H1 (cell line): ENCODE measurements at regions not wholly inside any gene's neighbourhood (a gene's known extent, or its start where the extent isn't known, plus 50 kb on each side); places are given as distances from the start of the nearest gene placed in this dataset.

Experiments
- CTCF ChIA-PET: fragments of 300-600 bp; sonication (Branson Sonifier 250); formaldehyde crosslinking; loops from one replicate; lab custom pipeline; 2021; ENCODE audit not compliant: partially characterized antibody; lab: Charles Lee
- POLR2A ChIA-PET: fragments of 300-600 bp; sonication (Branson Sonifier 250); formaldehyde crosslinking; loops from one replicate; lab custom pipeline; 2021; ENCODE audit warnings: inconsistent platforms; ENCODE audit not compliant: partially characterized antibody; lab: Charles Lee
- DNase-seq, 2 experiments: peaks; one replicate each; pipeline versions ENCODE4 v3.0.0 to v3.0.0-alpha.2; 2010 to 2022; ENCODE audit warnings: low spot score in 2 of 2, low read depth in 1 of 2, mixed read lengths in 1 of 2
- FAIRE-seq: peaks from 2 replicates; lab custom pipeline; 2011; peaks lifted over from hg19 to GRCh38; lab: Jason Lieb, UNC
- H2AFZ ChIP-seq: 2 replicates; pipeline ENCODE4 v1.8.1; 2012; ENCODE audit warnings: low read length, inconsistent platforms
- H2AK5ac ChIP-seq: 2 replicates; pipeline ENCODE4 v1.6.1; 2013; ENCODE audit warnings: low read depth, low read length
- H2BK120ac ChIP-seq: replicated peaks from 2 replicates; pipeline ENCODE3; 2013; ENCODE audit warnings: low read depth, low read length, inconsistent platforms
- H2BK12ac ChIP-seq: 2 replicates; pipeline ENCODE4 v1.6.1; 2013; ENCODE audit warnings: low read depth, low read length
- H2BK15ac ChIP-seq: 2 replicates; pipeline ENCODE4 v1.6.1; 2013; ENCODE audit warnings: low read length
- H2BK20ac ChIP-seq: 2 replicates; pipeline ENCODE4 v1.6.1; 2013; ENCODE audit warnings: low read length
- H2BK5ac ChIP-seq: 2 replicates; pipeline ENCODE4 v1.6.1; 2013; ENCODE audit warnings: low read depth, low read length
- H3K14ac ChIP-seq: 2 replicates; pipeline ENCODE4 v1.6.1; 2013; ENCODE audit warnings: inconsistent platforms; ENCODE audit not compliant: insufficient read length
- H3K18ac ChIP-seq: 2 replicates; pipeline ENCODE4 v1.6.1; 2013; ENCODE audit warnings: low read length; ENCODE audit errors: extremely low read depth
- H3K23ac ChIP-seq: 2 replicates; pipeline ENCODE4 v1.6.1; 2013; ENCODE audit warnings: inconsistent platforms; ENCODE audit not compliant: insufficient read length
- H3K23me2 ChIP-seq: 2 replicates; pipeline ENCODE4 v1.6.1; 2013; ENCODE audit warnings: low read depth, low read length
- H3K27ac ChIP-seq: 2 replicates; pipeline ENCODE4 v1.6.1; 2011; ENCODE audit warnings: low read depth, low read length, inconsistent platforms
- H3K27me3 ChIP-seq, 4 experiments: replicated peaks in 1 of 4; 1 replicate in 1 of 4; 2 replicates in 3 of 4; pipeline versions ENCODE4 v1.6.1 to v1.8.1; 2011 to 2013; ENCODE audit warnings: low read length in 3 of 4, mild to moderate bottlenecking in 3 of 4, inconsistent platforms in 2 of 4, mixed read lengths in 2 of 4, moderate library complexity in 1 of 4; ENCODE audit not compliant: control insufficient read depth in 3 of 4, insufficient read depth in 3 of 4; ENCODE audit errors: extremely low read depth in 1 of 4
- H3K36me3 ChIP-seq, 4 experiments: 2 replicates each; pipeline versions ENCODE4 v1.6.1 to v1.8.1; 2011 to 2013; ENCODE audit warnings: mild to moderate bottlenecking in 4 of 4, low read length in 3 of 4, moderate library complexity in 2 of 4, control low read depth in 1 of 4, inconsistent platforms in 1 of 4; ENCODE audit not compliant: insufficient read depth in 4 of 4, control insufficient read depth in 2 of 4
- H3K4ac ChIP-seq: replicated peaks from 2 replicates; pipeline ENCODE3; 2013; ENCODE audit warnings: low read length, low read depth, mixed read lengths, inconsistent platforms; ENCODE audit not compliant: insufficient read length
- H3K4me1 ChIP-seq, 4 experiments: replicated peaks in 1 of 4; 1 replicate in 1 of 4; 2 replicates in 3 of 4; pipeline versions ENCODE4 v1.6.1 to v1.8.1; 2011 to 2013; ENCODE audit warnings: low read length in 3 of 4, inconsistent platforms in 2 of 4, mixed read lengths in 1 of 4; ENCODE audit not compliant: insufficient read depth in 4 of 4, control insufficient read depth in 3 of 4
- H3K4me2 ChIP-seq, 2 experiments: 2 replicates each; pipeline versions ENCODE4 v1.6.1 to v1.8.1; 2011 to 2013; ENCODE audit warnings: low read depth in 2 of 2, low read length in 2 of 2, control low read depth in 1 of 2, inconsistent platforms in 1 of 2, mild to moderate bottlenecking in 1 of 2; ENCODE audit not compliant: insufficient read depth in 1 of 2
- H3K4me3 ChIP-seq, 4 experiments: fragments of 200-600, 300-600 bp in 1 of 4; sonication (generic), shearing (Covaris generic), sonication (Bioruptor Twin) in 1 of 4; 2 replicates each; pipeline versions ENCODE4 v1.5.1 to v1.8.1; 2011 to 2016; ENCODE audit warnings: low read length in 4 of 4, low read depth in 3 of 4, control low read depth in 2 of 4, inconsistent platforms in 2 of 4, mild to moderate bottlenecking in 2 of 4, mixed read lengths in 1 of 4, moderate library complexity in 1 of 4; ENCODE audit not compliant: insufficient read depth in 2 of 4; ENCODE audit errors: extremely low read depth in 1 of 4
- H3K56ac ChIP-seq: replicated peaks from 2 replicates; pipeline ENCODE3; 2013; ENCODE audit warnings: low read depth, mild to moderate bottlenecking, mixed read lengths, low read length, inconsistent platforms; ENCODE audit not compliant: insufficient read length
- H3K79me1 ChIP-seq: 2 replicates; pipeline ENCODE4 v1.6.1; 2013; ENCODE audit warnings: low read depth, low read length, control low read depth
- H3K79me2 ChIP-seq, 2 experiments: 2 replicates each; pipeline versions ENCODE4 v1.6.1 to v1.8.1; 2012 to 2013; ENCODE audit warnings: low read length in 2 of 2, mild to moderate bottlenecking in 2 of 2, inconsistent platforms in 1 of 2; ENCODE audit not compliant: insufficient read depth in 2 of 2, control insufficient read depth in 1 of 2
- H3K9ac ChIP-seq, 4 experiments: replicated peaks in 1 of 4; 1 replicate in 1 of 4; 2 replicates in 3 of 4; pipeline versions ENCODE4 v1.6.1 to v1.8.1; 2011 to 2013; ENCODE audit warnings: low read depth in 3 of 4, low read length in 3 of 4, control low read depth in 2 of 4, mild to moderate bottlenecking in 2 of 4, moderate library complexity in 2 of 4, inconsistent platforms in 1 of 4; ENCODE audit errors: extremely low read depth in 1 of 4
- H3K9me3 ChIP-seq, 2 experiments: 2 replicates each; pipeline versions ENCODE4 v1.6.1 to v1.8.1; 2012 to 2013; ENCODE audit warnings: mild to moderate bottlenecking in 2 of 2, moderate library complexity in 2 of 2, control low read depth in 1 of 2, inconsistent platforms in 1 of 2, low read depth in 1 of 2, low read length in 1 of 2, mixed read lengths in 1 of 2; ENCODE audit not compliant: insufficient read depth in 2 of 2
- H4K20me1 ChIP-seq, 2 experiments: replicated peaks in 1 of 2; 2 replicates each; pipeline versions ENCODE3 to v1.8.1; 2011 to 2013; ENCODE audit warnings: inconsistent platforms in 2 of 2, low read length in 2 of 2, mild to moderate bottlenecking in 1 of 2; ENCODE audit not compliant: insufficient read depth in 2 of 2, control insufficient read depth in 1 of 2
- H4K5ac ChIP-seq: 2 replicates; pipeline ENCODE4 v1.6.1; 2013; ENCODE audit warnings: low read length, low read depth, mixed read lengths, inconsistent platforms; ENCODE audit not compliant: insufficient read length
- H4K8ac ChIP-seq: 2 replicates; pipeline ENCODE4 v1.8.0; 2013; ENCODE audit warnings: mild to moderate bottlenecking, moderate library complexity, low read length, inconsistent platforms; ENCODE audit not compliant: insufficient read depth; ENCODE audit errors: extremely low read depth
- H4K91ac ChIP-seq: replicated peaks from 2 replicates; pipeline ENCODE3; 2013; ENCODE audit warnings: low read length, mixed read lengths, inconsistent platforms; ENCODE audit not compliant: insufficient read length
- CHD1 ChIP-seq: IDR thresholded peaks from 2 replicates; pipeline ENCODE4 v1.6.1; 2012; ENCODE audit warnings: low read depth, low read length, improper control_type of control experiment
- HDAC6 ChIP-seq: IDR thresholded peaks from one replicate; pipeline ENCODE4 v1.7.1; 2012; ENCODE audit warnings: low read depth, mild to moderate bottlenecking, inconsistent platforms, low read length, moderate library complexity
- KDM1A ChIP-seq: fragments of 200-600, 300-600 bp; sonication (generic); IDR thresholded peaks from 2 replicates; pipeline ENCODE4 v1.7.1; 2016; ENCODE audit warnings: mild to moderate bottlenecking, low read length, borderline replicate concordance
- KDM5A ChIP-seq: fragments of 200-600 bp; IDR thresholded peaks from 2 replicates; pipeline ENCODE4 v1.7.1; 2012; ENCODE audit warnings: mild to moderate bottlenecking, low read length, inconsistent platforms, mixed read lengths
- PHF8 ChIP-seq: fragments of 200-600 bp; sonication (generic); conservative IDR thresholded peaks from 2 replicates; pipeline ENCODE4 v1.7.1; 2012; ENCODE audit warnings: low read depth, mild to moderate bottlenecking, inconsistent platforms, low read length, moderate library complexity
- POLR2A ChIP-seq, 2 experiments: IDR thresholded peaks; 1 replicate in 1 of 2; 2 replicates in 1 of 2; pipeline ENCODE4 v1.6.1; 2011; ENCODE audit warnings: low read depth in 2 of 2, low read length in 2 of 2, mild to moderate bottlenecking in 2 of 2; ENCODE audit errors: control extremely low read depth in 1 of 2
- SIRT6 ChIP-seq: IDR thresholded peaks from one replicate; pipeline ENCODE4 v1.7.1; 2012; ENCODE audit warnings: low read length, inconsistent platforms
- SIX5 ChIP-seq: IDR thresholded peaks from 2 replicates; pipeline ENCODE4 v1.6.1; 2011; ENCODE audit warnings: mild to moderate bottlenecking, low read depth, low read length
- SP1 ChIP-seq: IDR thresholded peaks from 2 replicates; pipeline ENCODE4 v1.6.1; 2011; ENCODE audit warnings: low read depth, low read length
- SRF ChIP-seq: IDR thresholded peaks from 2 replicates; pipeline ENCODE4 v1.6.1; 2011; ENCODE audit warnings: mild to moderate bottlenecking, low read depth, low read length, moderate library complexity
- TBP ChIP-seq: IDR thresholded peaks from 2 replicates; pipeline ENCODE4 v1.6.1; 2011; ENCODE audit warnings: low read depth, low read length, improper control_type of control experiment
- ZNF274 ChIP-seq: IDR thresholded peaks from 2 replicates; pipeline ENCODE4 v1.7.0; 2012; ENCODE audit warnings: low read length, borderline replicate concordance; ENCODE audit errors: extremely low read depth
- WGBS, 2 experiments: shearing (Covaris generic) in 1 of 2; methylation state at CpG; one replicate each; pipeline versions ENCODE4 v1.1.6 to v1.1.7; 2013 to 2015; ENCODE audit warnings: low lambda C conversion rate in 2 of 2, mixed read lengths in 2 of 2, inconsistent platforms in 1 of 2, low coverage in 1 of 2, missing lambda C conversion rate in 1 of 2; ENCODE audit not compliant: insufficient replicate concordance in 2 of 2, insufficient coverage in 1 of 2, insufficient read length in 1 of 2; ENCODE audit errors: extremely low coverage in 1 of 2, missing lambda C conversion rate in 1 of 2; 5-methylcytosine and 5-hydroxymethylcytosine counted together

- no peaks in the 10 kb centered on the region for H3K79me1 ChIP-seq
- H4K5ac ChIP-seq: no peak overlapping the region
- ChIA-PET POLR2A (no interaction called here), CTCF (interaction anchor here (1.0 kb wide), 1 partner anchor 15 kb away, joined by 3 read pairs; no protein-coding TSS in a partner anchor)
- H2BK12ac ChIP-seq: no peak overlapping the region
- H3K23ac ChIP-seq: no peak overlapping the region
- no peak overlapping the region for H2AFZ ChIP-seq
- H3K14ac ChIP-seq: no peak overlapping the region
- TF ChIP-seq KDM1A (no peak), POLR2A (IDR thresholded peaks at IDR 0.05; ENCODE audit: control extremely low read depth in 1 of 2, low read depth in 2 of 2, low read length in 2 of 2) (no peak), SRF (no peak), SIX5 (no peak), SP1 (no peak), SIRT6 (no peak), ZNF274 (no peak), CHD1 (no peak), KDM5A (no peak), PHF8 (no peak), HDAC6 (no peak), TBP (no peak)
- DNase-seq (no peak), FAIRE-seq (no peak)
- no peak overlapping the region for H4K8ac ChIP-seq
- H3K27ac ChIP-seq: no peak overlapping the region
- no peak overlapping the region for H3K9ac ChIP-seq
- H3K18ac ChIP-seq: no peak overlapping the region
- no peak overlapping the region for H2AK5ac ChIP-seq
- 82% methylated on average over 4 of the region's 5 CpGs; no CpG with 5 or more reads in 1 of the 2 experiments for WGBS, 2 experiments
- H3K4ac ChIP-seq: no peak overlapping the region
- no peaks in the 10 kb centered on the region for H3K23me2 ChIP-seq
- H3K9me3 ChIP-seq: peaks cover 0 to 3% of the 10 kb centered on the region in 2 experiments; a peak in 1 of 4 replicates
- no peaks in the 10 kb centered on the region for H3K79me2 ChIP-seq
- H2BK120ac ChIP-seq: no peak overlapping the region
- H3K56ac ChIP-seq: no peak overlapping the region
- no peak overlapping the region for H2BK5ac ChIP-seq
- H3K36me3 ChIP-seq: no peaks in the 10 kb centered on the region
- no peaks in the 10 kb centered on the region for H3K27me3 ChIP-seq
- H3K4me1 ChIP-seq: no peaks in the 10 kb centered on the region
- no peak overlapping the region for H3K4me2 ChIP-seq
- no peak overlapping the region for H4K91ac ChIP-seq
- H3K4me3 ChIP-seq: no peak overlapping the region
- H2BK15ac ChIP-seq: no peak overlapping the region
- H2BK20ac ChIP-seq: no peak overlapping the region
- H4K20me1 ChIP-seq: no peaks in the 10 kb centered on the region
Measured at GRCh38 chr22:35008213-35008612, 57.7 kb upstream of the ISX start.
